GM12878 (cell line): ENCODE measurements at regions not wholly inside any gene's neighbourhood (a gene's known extent, or its start where the extent isn't known, plus 50 kb on each side); places are given as distances from the start of the nearest gene placed in this dataset.

Source experiments
- ATAC-seq: fragments of 200-7000 bp; cut with Tn5 transposase; 3 replicates; pipeline ENCODE4 v1.9.1; 2020; ENCODE audit warnings: mild to moderate bottlenecking, moderate library complexity
- BruUV-seq: library from RNA; stranded (reverse); fragments of 400-500 nt; replicated peaks from 2 replicates; lab custom pipeline; 2021; lab: Mats Ljungman, UMichigan
- CTCF ChIA-PET: fragments of 300-600 bp; sonication (Branson Sonifier 250); formaldehyde crosslinking; extraction: SDS; loops from one replicate; lab custom pipeline; 2021; ENCODE audit warnings: inconsistent platforms; lab: Yijun Ruan, JAX
- POLR2A ChIA-PET: fragments of 350-600 bp; formaldehyde crosslinking; extraction: SDS; loops from one replicate; lab custom pipeline; 2021; ENCODE audit warnings: inconsistent platforms; lab: Charles Lee
- RAD21 ChIA-PET: fragments of 300-600 bp; sonication (Branson Sonifier 250); formaldehyde crosslinking; loops from one replicate; lab custom pipeline; 2023; ENCODE audit warnings: antibody characterized with exemption; ENCODE audit not compliant: unreplicated experiment; lab: Charles Lee
- SMC1A ChIA-PET: fragments of 300-600 bp; sonication (Branson Sonifier 250); formaldehyde crosslinking; loops from one replicate; lab custom pipeline; 2023; ENCODE audit not compliant: unreplicated experiment, uncharacterized antibody; lab: Charles Lee
- DNase-seq: peaks from one replicate; pipeline ENCODE4 v3.0.0-alpha.2; 2011; ENCODE audit warnings: low read depth, low spot score
- FAIRE-seq: peaks from 3 replicates; lab custom pipeline; 2011; peaks lifted over from hg19 to GRCh38; lab: Jason Lieb, UNC
- H2AFZ ChIP-seq: 2 replicates; pipeline ENCODE4 v1.6.0; 2011; ENCODE audit warnings: low read depth, low read length, control low read depth; ENCODE audit not compliant: control insufficient read depth
- H3K27ac ChIP-seq: 2 replicates; pipeline ENCODE4 v1.5.1; 2011; ENCODE audit warnings: control low read depth; ENCODE audit not compliant: control insufficient read depth, insufficient read depth
- H3K27me3 ChIP-seq, 2 experiments: replicated peaks in 1 of 2; 2 replicates each; pipeline versions ENCODE4 v1.6.0 to v1.6.1; 2011; ENCODE audit warnings: low read length in 1 of 2; ENCODE audit not compliant: control insufficient read depth in 2 of 2, insufficient read depth in 2 of 2
- H3K36me3 ChIP-seq, 2 experiments: 2 replicates each; pipeline ENCODE4 v1.5.1; 2011; ENCODE audit warnings: low read length in 1 of 2; ENCODE audit not compliant: control insufficient read depth in 2 of 2, insufficient read depth in 2 of 2
- H3K4me1 ChIP-seq: 2 replicates; pipeline ENCODE4 v1.6.1; 2011; ENCODE audit warnings: mild to moderate bottlenecking, low read length, moderate library complexity, mixed read lengths; ENCODE audit not compliant: control insufficient read depth, insufficient read depth
- H3K4me2 ChIP-seq: 2 replicates; pipeline ENCODE4 v1.6.0; 2011; ENCODE audit warnings: control low read depth; ENCODE audit not compliant: control insufficient read depth, insufficient read depth
- H3K4me3 ChIP-seq: fragments of 200-600 bp; sonication (generic); 2 replicates; pipeline ENCODE4 v1.5.1; 2016
- H3K79me2 ChIP-seq: 2 replicates; pipeline ENCODE4 v1.6.0; 2011; ENCODE audit warnings: low read length; ENCODE audit not compliant: control insufficient read depth, insufficient read depth
- H3K9ac ChIP-seq: 2 replicates; pipeline ENCODE4 v1.8.0; 2011; ENCODE audit warnings: low read length, control low read depth, mixed read lengths; ENCODE audit not compliant: control insufficient read depth, insufficient read depth
- H3K9me3 ChIP-seq: replicated peaks from 3 replicates; pipeline ENCODE4 v1.5.1; 2011; ENCODE audit warnings: mild to moderate bottlenecking, low read length; ENCODE audit not compliant: control insufficient read depth, insufficient read depth
- H4K20me1 ChIP-seq: 2 replicates; pipeline ENCODE4 v1.6.0; 2011; ENCODE audit not compliant: control insufficient read depth, insufficient read depth
- ATF2 ChIP-seq: IDR thresholded peaks from 2 replicates; pipeline ENCODE4 v1.6.1; 2012; ENCODE audit warnings: low read length, inconsistent platforms
- BCLAF1 ChIP-seq: fragments of 450-650 bp; IDR thresholded peaks from 2 replicates; pipeline ENCODE4 v1.6.1; 2017; ENCODE audit warnings: antibody characterized with exemption, mild to moderate bottlenecking, moderate library complexity
- BRCA1 ChIP-seq: IDR thresholded peaks from 2 replicates; pipeline ENCODE4 v1.6.1; 2011; ENCODE audit warnings: low read depth, low read length, improper control_type of control experiment
- CREM ChIP-seq: IDR thresholded peaks from 2 replicates; pipeline ENCODE4 v1.6.1; 2014; ENCODE audit warnings: antibody characterized with exemption, low read depth
- FOXK2 ChIP-seq: fragments of 450-650 bp; IDR thresholded peaks from 2 replicates; pipeline ENCODE4 v1.6.1; 2017; ENCODE audit warnings: mild to moderate bottlenecking, moderate library complexity
- IRF5 ChIP-seq: fragments of 450-650 bp; IDR thresholded peaks from 2 replicates; pipeline ENCODE4 v1.6.1; 2017; ENCODE audit warnings: borderline replicate concordance
- JUND ChIP-seq: IDR thresholded peaks from 2 replicates; pipeline ENCODE4 v1.6.1; 2012; ENCODE audit warnings: low read depth, mild to moderate bottlenecking, low read length, improper control_type of control experiment, moderate library complexity
- NFYB ChIP-seq: IDR thresholded peaks from 2 replicates; pipeline ENCODE4 v1.6.1; 2011; ENCODE audit warnings: low read depth, mild to moderate bottlenecking, low read length, improper control_type of control experiment, moderate library complexity; ENCODE audit not compliant: insufficient read depth
- PML ChIP-seq: IDR thresholded peaks from 2 replicates; pipeline ENCODE4 v1.6.1; 2012; ENCODE audit warnings: low read length, inconsistent platforms
- RELA ChIP-seq: fragments of 450-650 bp; IDR thresholded peaks from 2 replicates; pipeline ENCODE4 v1.8.0; 2014; ENCODE audit warnings: borderline replicate concordance; ENCODE audit not compliant: partially characterized antibody
- RUNX3 ChIP-seq: IDR thresholded peaks from 2 replicates; pipeline ENCODE4 v1.6.1; 2012; ENCODE audit warnings: low read length, inconsistent platforms
- SMAD5 ChIP-seq: IDR thresholded peaks from 2 replicates; pipeline ENCODE4 v1.6.1; 2016; ENCODE audit warnings: antibody characterized with exemption, low read depth
- SMARCA5 ChIP-seq: fragments of 450-650 bp; IDR thresholded peaks from 2 replicates; pipeline ENCODE4 v1.6.1; 2017; ENCODE audit warnings: mild to moderate bottlenecking
- STAT1 ChIP-seq: fragments of 450-650 bp; conservative IDR thresholded peaks from 2 replicates; pipeline ENCODE4 v1.6.1; 2014; ENCODE audit warnings: antibody characterized with exemption, mild to moderate bottlenecking
- ZNF274 ChIP-seq: IDR thresholded peaks from one replicate; pipeline ENCODE4 v1.8.0; 2011; ENCODE audit not compliant: insufficient read length, insufficient read depth
- ZZZ3 ChIP-seq: IDR thresholded peaks from 2 replicates; pipeline ENCODE4 v1.6.1; 2011; ENCODE audit warnings: low read depth; ENCODE audit not compliant: control insufficient read depth, insufficient read length
- WGBS: methylation state at CpG from one replicate; pipeline ENCODE4 v1.1.6; 2016; ENCODE audit warnings: low lambda C conversion rate; ENCODE audit not compliant: insufficient replicate concordance, insufficient coverage; ENCODE audit errors: missing lambda C conversion rate; 5-methylcytosine and 5-hydroxymethylcytosine counted together
- in situ Hi-C: fragments of 300-500 bp; cut with MboI; formaldehyde crosslinking; loops from 9 replicates; pipeline ENCODE4 v1.14.3; 2018; ENCODE audit warnings: mixed read lengths
- intact Hi-C: fragments of 100-400 bp; cut with micrococcal nuclease; formaldehyde crosslinking; loops from one replicate; pipeline ENCODE4 v1.14.2; 2022; ENCODE audit not compliant: unreplicated experiment

DNA sequence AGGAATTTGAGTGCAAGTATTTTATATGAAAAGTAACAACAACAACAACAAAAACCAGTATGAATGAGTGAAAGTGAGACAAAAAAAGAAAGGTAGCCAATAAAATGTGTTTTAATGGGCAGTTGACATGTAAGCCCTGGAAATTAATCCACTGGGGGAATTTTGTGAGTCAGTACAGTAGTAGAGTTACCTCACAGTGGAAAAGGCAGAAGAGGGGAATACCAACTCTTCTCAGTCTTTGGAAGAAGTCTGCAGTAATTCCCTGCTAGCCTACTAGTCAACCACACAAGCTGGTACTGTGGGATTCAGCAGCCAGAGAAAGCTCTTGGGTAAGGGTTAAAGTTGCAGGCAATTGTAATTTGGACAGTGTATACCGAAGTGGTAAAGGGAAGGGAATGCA is 76.3 kb upstream of the IL15 start:
- SMC1A ChIA-PET = interaction anchor here (0.8 to 1.8 kb wide), 3 partner anchors 11 to 95 kb away, joined by 3 to 5 read pairs (median 3); no protein-coding TSS in a partner anchor
- H2AFZ ChIP-seq = no peak overlapping the region
- H4K20me1 ChIP-seq = no peaks in the 10 kb centered on the region
- H3K9ac ChIP-seq = no peak overlapping the region
- intact Hi-C loops = no loop called here
- POLR2A ChIA-PET = no interaction called here
- CTCF ChIA-PET = interaction anchor here (1.6 kb wide), 1 partner anchor 12 kb away, joined by 4 read pairs; no protein-coding TSS in a partner anchor
- no peaks in the 10 kb centered on the region for H3K4me1 ChIP-seq
- H3K4me2 ChIP-seq = no peak overlapping the region
- DNase-seq = no peak
- WGBS = 0% methylated on average over 1 of the region's 1 CpG
- H3K36me3 ChIP-seq = no peaks in the 10 kb centered on the region
- RAD21 ChIA-PET = no interaction called here
- no peaks in the 10 kb centered on the region for H3K79me2 ChIP-seq
- no peak for FAIRE-seq
- no peaks in the 10 kb centered on the region for H3K27me3 ChIP-seq
- in situ Hi-C loops = no loop called here
- H3K27ac ChIP-seq = no peak overlapping the region
- ATAC-seq = peak; percentile 69
- H3K9me3 ChIP-seq = no peaks in the 10 kb centered on the region
- H3K4me3 ChIP-seq = 0 out of 2 replicates have a peak overlapping the region, but pooled peaks have one; percentile 14
- BruUV-seq = no TSS peak
- TF ChIP-seq ZNF274 (no peak), STAT1 (no peak), IRF5 (no peak), RUNX3 (peak; percentile 72), BRCA1 (no peak), SMAD5 (no peak), BCLAF1 (no peak), ZZZ3 (no peak), CREM (peak; percentile 27; the same call in 1 of the 2 replicates), PML (no peak), RELA (no peak), NFYB (no peak), ATF2 (peak; percentile 55; the same call in 1 of the 2 replicates), JUND (no peak), FOXK2 (no peak), SMARCA5 (no peak)
